Epithelial cell of proximal tubule (primary cell): ENCODE measurements at regions not wholly inside any gene's neighbourhood (a gene's known extent, or its start where the extent isn't known, plus 50 kb on each side); places are given as distances from the start of the nearest gene placed in this dataset.

Experiments used
- DNase-seq: peaks from one replicate; pipeline ENCODE4 v3.0.0-alpha.2; 2011; ENCODE audit warnings: low read depth
- H3K4me3 ChIP-seq: 2 replicates; pipeline ENCODE4 v1.5.1; 2011; ENCODE audit warnings: low read depth, mild to moderate bottlenecking, low read length
- TF ChIP-seq, protein P1 (sequence below): conservative IDR thresholded peaks from 2 replicates; pipeline ENCODE4 v1.5.1; 2012; ENCODE audit warnings: low read depth, mild to moderate bottlenecking, low read length

DNA sequence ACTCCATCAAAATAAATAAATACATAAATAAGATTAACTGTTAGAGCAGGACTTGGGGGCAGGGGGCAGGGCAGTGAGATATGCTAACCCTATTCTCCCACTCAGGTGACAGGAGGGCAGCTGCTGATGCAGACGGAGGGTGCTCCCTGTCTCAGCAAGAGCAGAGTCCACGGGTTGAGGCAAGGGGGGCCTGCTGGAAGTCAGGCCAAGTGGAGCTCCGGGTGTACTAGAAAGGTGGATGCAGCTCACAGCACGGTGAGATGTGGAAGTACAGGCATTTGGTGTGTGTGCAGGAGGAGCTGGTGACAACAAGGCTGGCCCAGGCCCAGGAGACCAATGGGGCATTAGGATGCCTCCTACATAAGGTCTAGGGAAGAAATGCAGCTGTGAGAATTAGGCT is 467.3 kb upstream of the B3GAT1 start:
- no peak for DNase-seq
- no peak overlapping the region for H3K4me3 ChIP-seq
- TF ChIP-seq, protein P1, sequence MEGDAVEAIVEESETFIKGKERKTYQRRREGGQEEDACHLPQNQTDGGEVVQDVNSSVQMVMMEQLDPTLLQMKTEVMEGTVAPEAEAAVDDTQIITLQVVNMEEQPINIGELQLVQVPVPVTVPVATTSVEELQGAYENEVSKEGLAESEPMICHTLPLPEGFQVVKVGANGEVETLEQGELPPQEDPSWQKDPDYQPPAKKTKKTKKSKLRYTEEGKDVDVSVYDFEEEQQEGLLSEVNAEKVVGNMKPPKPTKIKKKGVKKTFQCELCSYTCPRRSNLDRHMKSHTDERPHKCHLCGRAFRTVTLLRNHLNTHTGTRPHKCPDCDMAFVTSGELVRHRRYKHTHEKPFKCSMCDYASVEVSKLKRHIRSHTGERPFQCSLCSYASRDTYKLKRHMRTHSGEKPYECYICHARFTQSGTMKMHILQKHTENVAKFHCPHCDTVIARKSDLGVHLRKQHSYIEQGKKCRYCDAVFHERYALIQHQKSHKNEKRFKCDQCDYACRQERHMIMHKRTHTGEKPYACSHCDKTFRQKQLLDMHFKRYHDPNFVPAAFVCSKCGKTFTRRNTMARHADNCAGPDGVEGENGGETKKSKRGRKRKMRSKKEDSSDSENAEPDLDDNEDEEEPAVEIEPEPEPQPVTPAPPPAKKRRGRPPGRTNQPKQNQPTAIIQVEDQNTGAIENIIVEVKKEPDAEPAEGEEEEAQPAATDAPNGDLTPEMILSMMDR, result no peak

DNA sequence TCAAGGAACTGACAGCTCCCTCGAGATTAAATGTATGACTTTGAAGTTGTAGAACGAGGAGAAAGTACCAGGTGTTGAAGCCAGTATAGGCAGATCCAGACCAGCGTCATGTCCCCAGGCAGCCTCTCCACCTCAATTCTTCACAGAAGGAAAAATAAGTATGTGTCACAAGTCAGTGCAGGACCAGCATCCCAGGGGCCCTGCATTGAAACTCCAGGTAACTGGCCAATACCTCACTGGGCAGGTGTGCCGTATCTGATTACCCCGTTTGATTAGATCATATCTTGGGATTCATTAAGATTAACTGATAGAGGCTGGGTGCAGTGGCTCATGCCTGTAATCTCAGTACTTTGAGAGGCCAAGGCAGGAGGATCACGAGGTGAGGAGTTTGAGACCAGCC is 466.7 kb upstream of the B3GAT1 start:
- TF ChIP-seq, protein P1, result no peak
- H3K4me3 ChIP-seq, result no peak overlapping the region
- no peak for DNase-seq

DNA sequence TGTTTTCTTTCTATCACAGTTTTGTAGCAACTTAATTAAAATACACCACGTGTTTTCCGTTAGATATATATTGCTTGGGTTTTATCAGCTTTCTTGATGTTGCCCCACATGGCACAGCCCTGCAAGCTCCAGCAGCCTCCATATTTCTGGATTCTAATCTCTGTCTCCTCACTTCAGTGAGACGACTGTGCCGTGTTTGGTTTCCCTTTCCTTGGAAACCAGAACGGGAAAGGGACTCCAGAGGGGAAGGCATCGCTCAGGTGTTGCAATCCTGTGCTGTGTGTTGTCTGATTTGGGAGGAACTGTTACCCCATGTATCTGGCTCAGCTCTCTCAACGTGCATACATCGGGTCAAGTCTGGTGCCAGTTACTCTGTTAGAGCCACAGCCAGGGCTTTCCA is 464.2 kb upstream of the B3GAT1 start:
- H3K4me3 ChIP-seq, result no peak overlapping the region
- TF ChIP-seq, protein P1, result no peak
- no peak for DNase-seq

DNA sequence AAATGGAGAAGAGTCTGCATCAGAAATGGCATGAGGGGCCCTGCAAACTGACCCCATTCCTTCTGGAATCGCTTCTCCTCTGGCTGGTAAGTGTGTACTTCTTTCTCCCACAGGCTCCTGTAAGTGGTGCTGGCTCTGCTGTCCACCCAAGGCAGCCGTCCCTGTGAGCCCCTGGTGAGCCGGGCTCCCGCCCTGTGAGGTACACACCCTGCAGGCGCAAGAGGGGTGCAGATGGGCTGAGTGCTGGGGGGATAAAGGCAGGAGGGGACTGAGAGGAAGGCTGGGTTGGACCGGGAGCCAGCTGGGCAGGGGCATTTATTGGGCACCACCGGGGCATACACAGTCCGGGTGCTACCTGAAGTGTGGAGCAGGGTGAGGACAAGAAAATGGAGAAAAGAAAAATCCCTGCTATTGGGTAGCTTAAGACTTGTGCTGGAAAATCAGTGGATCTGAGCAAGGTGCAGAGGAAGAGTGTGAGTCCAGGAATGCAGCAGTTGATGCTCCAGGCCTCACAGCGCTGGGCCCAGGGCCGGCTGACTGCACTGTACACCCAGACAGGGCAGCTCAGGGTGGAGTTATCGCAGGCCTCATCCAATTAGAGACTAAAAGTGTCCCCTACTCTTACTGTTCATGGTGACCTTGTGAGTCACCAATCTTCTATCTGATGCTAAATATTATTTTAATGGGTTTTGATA is 455.1 kb upstream of the B3GAT1 start:
- TF ChIP-seq, protein P1, result no peak
- no peak for DNase-seq

DNA sequence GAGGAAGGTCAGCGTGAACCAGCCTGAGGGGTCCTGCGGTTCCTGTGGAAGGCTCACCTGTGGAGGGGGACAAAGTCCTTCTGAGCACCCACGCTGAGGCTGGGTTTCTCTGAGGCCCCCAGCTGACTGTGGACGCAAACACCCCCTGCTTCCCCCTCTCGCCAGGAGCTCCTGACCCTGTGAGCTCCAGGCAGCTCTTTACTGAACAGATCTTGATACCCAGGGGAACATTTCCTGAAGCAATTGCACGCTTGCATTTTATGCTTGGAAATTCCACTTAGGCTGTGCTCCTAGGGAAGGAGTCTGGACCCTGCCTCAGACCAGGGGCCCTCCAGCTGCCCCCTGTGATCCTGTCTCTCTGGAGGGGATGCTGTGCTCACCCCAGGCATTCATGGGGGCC is 454.2 kb upstream of the B3GAT1 start:
- H3K4me3 ChIP-seq, result no peak overlapping the region
- TF ChIP-seq, protein P1, result no peak
- DNase-seq, result no peak

More for the DNA sequence above, 455.1 kb upstream of the B3GAT1 start:
- H3K4me3 ChIP-seq, result no peak overlapping the region

DNA sequence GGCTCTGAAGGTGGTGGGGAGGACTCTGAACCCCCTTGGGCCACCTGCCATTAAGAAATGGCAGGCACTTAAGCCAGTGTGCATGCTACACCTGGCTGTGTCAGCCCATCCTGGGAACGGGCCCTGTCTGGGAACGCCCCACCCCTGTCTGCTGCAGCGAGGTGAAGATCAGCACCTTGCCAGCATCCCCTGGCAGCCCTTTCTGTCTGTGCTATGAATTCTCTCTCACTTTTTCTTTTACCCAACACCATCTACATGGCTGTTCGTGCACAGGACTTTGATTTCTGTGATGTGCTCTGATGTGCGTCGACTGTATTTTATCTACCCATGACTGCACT is 452.9 kb upstream of the B3GAT1 start:
- no peak overlapping the region for H3K4me3 ChIP-seq
- TF ChIP-seq, protein P1, result no peak
- no peak for DNase-seq

DNA sequence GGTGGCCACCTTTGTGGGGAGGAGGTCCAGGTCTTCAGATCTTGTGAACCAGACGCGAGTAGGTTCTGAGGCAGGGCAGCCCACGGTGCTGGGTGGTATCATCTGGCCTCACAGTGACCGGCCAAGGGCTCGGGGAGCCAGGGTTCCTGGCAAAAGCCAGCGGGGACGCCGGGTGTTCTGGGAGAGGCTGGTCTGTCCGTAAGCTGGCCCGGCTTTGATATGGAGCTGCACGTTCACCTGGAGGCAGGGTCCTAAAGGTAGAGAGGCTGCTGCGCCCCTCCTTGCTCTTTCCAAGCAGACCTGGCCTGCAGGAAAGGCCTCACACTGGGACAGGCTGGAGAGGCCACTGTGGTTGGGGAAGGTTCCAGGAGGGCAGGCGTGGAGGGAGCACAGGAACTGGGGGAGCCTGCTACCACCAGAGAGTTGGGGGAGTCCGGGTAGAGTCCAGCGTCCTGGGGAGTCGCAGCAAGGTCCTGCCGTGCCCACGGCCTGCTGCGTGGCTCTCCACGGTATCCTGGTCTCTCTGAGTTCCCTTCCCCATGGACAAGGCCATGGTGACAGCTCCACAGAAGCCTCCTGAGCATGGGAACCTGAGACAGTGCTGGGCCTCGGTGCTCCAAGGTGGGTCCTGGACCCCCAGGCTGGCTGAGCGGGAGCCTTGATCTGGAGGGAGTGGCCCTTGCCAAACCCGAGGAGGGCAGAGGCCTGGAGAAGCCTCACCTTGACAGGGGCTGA is 452.4 kb upstream of the B3GAT1 start:
- no peak for DNase-seq
- no peak overlapping the region for H3K4me3 ChIP-seq
- TF ChIP-seq, protein P1, result no peak
